ENCODE measurements at regions not wholly inside any gene's neighbourhood (a gene's known extent, or its start where the extent isn't known, plus 50 kb on each side); places are given as distances from the start of the nearest gene placed in this dataset.

DNA sequence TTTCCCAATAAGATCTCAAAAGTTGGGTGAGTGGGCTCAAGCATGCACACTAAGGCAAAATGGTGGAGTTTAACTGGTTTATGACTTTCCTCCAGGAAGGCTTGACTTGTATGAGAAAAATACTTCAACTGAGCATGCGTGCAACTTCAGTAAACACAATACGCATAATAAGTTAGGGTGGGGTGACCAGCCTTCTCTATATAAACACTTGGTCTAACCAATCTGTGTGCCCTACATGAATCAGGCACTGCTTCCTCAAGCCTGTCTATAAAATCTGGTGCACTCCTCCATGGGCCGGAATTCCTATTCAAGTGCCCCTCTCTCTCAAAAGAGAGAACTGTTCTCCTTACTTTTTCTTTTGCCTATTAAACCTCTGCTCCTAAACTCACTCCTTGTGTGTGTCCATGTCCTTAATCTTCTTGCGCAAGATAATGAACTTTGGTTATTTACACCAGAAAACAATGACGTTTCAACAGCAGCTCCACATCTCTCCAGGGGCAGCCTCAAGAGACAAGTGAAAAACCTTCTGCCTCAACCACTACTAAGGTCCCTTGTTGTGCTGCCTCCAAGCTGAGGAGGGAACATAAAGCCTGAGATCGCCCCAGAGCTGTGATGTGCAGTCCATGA lies 352.6 kb downstream of the CAAP1 start:
- TF ChIP-seq, protein P1, sequence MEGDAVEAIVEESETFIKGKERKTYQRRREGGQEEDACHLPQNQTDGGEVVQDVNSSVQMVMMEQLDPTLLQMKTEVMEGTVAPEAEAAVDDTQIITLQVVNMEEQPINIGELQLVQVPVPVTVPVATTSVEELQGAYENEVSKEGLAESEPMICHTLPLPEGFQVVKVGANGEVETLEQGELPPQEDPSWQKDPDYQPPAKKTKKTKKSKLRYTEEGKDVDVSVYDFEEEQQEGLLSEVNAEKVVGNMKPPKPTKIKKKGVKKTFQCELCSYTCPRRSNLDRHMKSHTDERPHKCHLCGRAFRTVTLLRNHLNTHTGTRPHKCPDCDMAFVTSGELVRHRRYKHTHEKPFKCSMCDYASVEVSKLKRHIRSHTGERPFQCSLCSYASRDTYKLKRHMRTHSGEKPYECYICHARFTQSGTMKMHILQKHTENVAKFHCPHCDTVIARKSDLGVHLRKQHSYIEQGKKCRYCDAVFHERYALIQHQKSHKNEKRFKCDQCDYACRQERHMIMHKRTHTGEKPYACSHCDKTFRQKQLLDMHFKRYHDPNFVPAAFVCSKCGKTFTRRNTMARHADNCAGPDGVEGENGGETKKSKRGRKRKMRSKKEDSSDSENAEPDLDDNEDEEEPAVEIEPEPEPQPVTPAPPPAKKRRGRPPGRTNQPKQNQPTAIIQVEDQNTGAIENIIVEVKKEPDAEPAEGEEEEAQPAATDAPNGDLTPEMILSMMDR (IDR thresholded peaks at IDR 0.05), result no peak
- TF ChIP-seq SP1 (CRISPR knock-in tag; conservative IDR thresholded peaks at IDR 0.05), result no peak
- no peak for TF ChIP-seq IRF2 (CRISPR knock-in tag; IDR thresholded peaks at IDR 0.05; ENCODE audit: borderline replicate concordance, low read depth)
- TF ChIP-seq, protein P2, sequence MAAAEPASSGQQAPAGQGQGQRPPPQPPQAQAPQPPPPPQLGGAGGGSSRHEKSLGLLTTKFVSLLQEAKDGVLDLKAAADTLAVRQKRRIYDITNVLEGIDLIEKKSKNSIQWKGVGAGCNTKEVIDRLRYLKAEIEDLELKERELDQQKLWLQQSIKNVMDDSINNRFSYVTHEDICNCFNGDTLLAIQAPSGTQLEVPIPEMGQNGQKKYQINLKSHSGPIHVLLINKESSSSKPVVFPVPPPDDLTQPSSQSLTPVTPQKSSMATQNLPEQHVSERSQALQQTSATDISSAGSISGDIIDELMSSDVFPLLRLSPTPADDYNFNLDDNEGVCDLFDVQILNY (CRISPR knock-in tag; IDR thresholded peaks at IDR 0.05), result no peak
- TF ChIP-seq FOXP1 (CRISPR knock-in tag; IDR thresholded peaks at IDR 0.05; ENCODE audit: borderline replicate concordance), result no peak
- TF ChIP-seq, protein P3, sequence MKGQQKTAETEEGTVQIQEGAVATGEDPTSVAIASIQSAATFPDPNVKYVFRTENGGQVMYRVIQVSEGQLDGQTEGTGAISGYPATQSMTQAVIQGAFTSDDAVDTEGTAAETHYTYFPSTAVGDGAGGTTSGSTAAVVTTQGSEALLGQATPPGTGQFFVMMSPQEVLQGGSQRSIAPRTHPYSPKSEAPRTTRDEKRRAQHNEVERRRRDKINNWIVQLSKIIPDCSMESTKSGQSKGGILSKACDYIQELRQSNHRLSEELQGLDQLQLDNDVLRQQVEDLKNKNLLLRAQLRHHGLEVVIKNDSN (CRISPR knock-in tag; IDR thresholded peaks at IDR 0.05), result no peak
- TF ChIP-seq ESRRA (CRISPR knock-in tag; IDR thresholded peaks at IDR 0.05; ENCODE audit: borderline replicate concordance), result no peak
- no peak for TF ChIP-seq NFYB (CRISPR knock-in tag; conservative IDR thresholded peaks at IDR 0.05; ENCODE audit: low read depth)
- TF ChIP-seq, protein P4, sequence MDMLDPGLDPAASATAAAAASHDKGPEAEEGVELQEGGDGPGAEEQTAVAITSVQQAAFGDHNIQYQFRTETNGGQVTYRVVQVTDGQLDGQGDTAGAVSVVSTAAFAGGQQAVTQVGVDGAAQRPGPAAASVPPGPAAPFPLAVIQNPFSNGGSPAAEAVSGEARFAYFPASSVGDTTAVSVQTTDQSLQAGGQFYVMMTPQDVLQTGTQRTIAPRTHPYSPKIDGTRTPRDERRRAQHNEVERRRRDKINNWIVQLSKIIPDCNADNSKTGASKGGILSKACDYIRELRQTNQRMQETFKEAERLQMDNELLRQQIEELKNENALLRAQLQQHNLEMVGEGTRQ (CRISPR knock-in tag; IDR thresholded peaks at IDR 0.05), result no peak
- TF ChIP-seq, protein P5, sequence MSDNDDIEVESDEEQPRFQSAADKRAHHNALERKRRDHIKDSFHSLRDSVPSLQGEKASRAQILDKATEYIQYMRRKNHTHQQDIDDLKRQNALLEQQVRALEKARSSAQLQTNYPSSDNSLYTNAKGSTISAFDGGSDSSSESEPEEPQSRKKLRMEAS (CRISPR knock-in tag; IDR thresholded peaks at IDR 0.05), result no peak
- TF ChIP-seq, protein P6, sequence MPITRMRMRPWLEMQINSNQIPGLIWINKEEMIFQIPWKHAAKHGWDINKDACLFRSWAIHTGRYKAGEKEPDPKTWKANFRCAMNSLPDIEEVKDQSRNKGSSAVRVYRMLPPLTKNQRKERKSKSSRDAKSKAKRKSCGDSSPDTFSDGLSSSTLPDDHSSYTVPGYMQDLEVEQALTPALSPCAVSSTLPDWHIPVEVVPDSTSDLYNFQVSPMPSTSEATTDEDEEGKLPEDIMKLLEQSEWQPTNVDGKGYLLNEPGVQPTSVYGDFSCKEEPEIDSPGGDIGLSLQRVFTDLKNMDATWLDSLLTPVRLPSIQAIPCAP (CRISPR knock-in tag; IDR thresholded peaks at IDR 0.05), result no peak
